ENCODE measurements at regions not wholly inside any gene's neighbourhood (a gene's known extent, or its start where the extent isn't known, plus 50 kb on each side); places are given as distances from the start of the nearest gene placed in this dataset.
A peak's percentile ranks its signal among the peaks of the same experiment; 100 is the strongest.

DNA sequence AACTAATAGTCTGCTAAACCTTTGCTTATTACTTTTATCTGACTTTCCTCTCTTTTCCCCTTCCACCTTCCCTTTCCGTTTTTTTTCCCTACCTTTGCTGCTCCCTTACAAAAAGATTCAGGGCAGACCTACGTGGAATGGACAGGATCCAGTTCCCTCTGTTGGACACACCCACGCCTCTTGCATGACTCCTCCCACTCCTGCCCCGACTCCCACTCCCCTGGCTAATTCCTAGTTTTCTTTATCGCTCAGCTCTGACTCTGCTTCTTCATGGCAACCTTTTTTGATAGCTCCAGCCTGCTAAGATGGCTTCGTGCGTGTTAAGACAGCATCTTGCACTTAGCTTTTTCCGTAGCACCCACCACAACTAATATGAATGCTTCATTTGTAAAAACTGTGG, 715.6 kb upstream of the NRSN1 start:
- DNase-seq (ENCODE audit: low read depth in 2 of 2): no peak

DNA sequence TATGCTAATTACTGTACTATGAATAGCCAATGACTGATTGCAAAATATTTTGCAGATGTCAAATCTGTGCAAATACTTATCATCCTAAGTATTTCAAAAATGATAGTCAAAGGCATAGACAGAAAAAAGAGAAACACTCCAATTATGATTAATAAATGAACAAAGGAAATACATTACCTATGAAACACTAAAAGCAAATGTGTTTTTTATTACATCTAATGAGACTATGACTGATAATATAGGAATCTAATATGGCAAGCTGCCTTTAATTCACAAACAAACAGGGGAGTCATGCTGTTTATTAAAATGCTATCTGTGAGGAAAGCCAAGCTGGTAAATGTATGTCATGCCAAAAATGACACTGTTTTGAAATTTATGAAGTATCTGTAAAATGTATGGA, 713.2 kb upstream of the NRSN1 start:
- no peak for DNase-seq (ENCODE audit: low read depth in 2 of 2)

DNA sequence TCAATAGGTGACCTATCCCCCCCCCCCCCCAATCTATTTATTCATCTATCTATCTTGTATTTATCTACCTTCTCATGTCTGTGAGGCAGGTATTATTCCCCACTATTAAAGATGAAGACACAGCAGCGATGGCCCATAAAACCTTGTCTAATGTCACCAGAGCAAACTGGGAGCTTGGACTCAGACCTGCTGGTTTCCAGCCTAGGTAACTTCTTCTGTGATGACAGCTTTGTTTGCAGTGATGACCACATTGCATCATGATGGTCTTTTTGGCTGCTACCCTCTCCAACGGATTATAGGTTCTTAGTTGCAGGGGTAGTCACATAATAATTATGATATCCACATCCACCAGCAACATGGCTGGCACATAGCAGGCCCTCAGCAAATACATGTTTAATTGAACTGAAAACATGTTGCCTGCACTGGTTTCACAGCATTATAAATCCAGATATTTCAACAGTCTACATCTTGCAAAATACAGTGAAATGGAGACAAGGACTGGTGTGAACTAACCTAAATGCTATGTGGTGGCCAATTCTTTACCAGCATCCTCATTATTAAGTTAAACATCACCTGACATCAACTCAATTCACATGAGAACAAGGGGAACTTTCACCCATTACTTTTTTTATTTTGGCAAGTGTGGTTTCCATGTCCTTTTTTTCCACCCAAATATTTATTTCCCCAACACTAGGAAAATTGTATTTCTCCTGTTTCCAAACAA, 712.5 kb upstream of the NRSN1 start:
- no peak for DNase-seq (ENCODE audit: low read depth in 2 of 2)

DNA sequence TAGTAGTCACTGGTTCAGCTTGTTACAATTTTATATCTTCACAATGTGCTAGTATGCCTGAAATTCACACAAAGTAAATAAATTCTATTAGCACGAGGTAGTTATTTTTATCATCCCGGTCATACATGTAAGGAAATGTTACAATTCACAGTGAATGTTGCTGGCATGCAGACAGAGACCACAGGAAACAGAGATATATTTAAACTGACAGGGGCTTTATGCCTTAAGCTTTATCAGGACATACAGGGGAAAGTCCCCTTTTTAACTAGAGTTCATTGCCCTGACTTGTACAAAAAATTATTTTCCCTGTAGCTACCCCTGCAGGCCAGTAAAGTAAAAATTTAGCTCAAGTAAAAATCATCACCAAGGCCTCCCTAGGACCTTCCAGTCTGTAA, 712.0 kb upstream of the NRSN1 start:
- DNase-seq (ENCODE audit: low read depth in 2 of 2): peak in 1 of 2 donors; percentile 97

DNA sequence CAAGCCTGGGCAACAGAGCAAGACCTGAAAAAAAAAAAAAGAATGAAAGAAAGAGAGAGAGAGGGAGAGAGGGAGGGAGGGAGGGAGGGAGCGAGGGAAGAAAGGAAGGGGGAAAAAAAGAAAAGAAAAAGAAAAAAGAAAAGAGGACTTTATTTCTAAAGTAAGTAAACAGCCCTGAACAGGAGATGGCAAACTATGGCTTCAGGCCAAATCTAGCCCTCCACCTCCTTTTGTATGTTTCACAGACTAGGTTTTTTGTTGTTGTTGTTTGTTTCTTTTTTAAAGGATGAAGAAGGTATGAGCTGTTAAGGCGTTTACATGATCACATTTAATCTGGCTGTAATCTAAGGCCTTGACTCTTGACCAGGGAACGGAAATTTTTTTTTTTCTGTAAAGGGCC, 711.1 kb upstream of the NRSN1 start:
- DNase-seq (ENCODE audit: low read depth in 2 of 2): no peak

DNA sequence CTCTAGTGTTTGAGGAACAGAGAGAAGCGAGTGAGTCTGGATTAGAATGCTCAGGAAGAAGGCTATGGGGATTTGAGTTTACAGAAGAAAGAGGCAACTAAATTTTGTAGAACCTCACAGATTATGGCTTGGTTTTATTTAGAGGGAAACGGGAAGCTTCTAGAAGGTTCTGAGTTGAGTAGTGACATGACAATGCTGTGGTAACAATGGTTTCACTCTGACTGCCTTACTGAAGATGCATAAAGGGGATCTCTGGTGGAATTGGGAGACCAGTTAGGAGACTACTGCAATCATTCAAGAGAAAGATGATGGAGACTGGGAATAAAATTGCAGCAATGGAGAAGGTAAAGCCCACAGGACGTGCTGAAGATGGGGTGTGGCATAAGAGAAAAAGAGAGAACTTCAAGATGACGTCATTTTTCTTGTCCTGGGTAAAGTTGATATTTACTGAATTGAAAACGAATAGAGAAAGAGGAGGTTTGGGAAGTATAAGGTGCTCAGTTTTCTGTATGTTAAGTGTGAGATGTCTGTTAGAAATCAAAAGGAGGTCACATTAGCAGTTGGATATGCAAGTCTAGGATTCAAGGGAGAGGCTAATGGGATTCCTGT, 710.1 kb upstream of the NRSN1 start:
- no peak for DNase-seq (ENCODE audit: low read depth in 2 of 2)

DNA sequence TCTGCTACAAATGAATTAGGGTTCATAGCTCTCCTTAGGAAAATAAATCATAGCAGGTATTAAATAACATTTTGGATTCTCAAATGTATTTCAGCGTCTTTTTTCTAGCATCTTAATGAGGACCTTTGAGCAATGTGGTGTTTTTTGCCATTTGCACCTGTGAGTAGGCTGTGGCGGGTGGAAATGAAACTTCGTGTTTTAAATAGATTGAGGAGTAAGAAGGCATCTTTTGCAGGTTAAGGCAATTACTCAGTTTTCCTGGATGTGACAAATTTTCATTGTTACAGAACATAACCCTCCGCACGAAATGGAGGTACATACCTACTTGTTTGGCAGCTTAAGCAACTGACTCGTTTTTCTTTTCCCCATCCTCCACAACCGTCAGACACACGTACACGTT, 708.9 kb upstream of the NRSN1 start:
- DNase-seq (ENCODE audit: low read depth in 2 of 2): no peak

DNA sequence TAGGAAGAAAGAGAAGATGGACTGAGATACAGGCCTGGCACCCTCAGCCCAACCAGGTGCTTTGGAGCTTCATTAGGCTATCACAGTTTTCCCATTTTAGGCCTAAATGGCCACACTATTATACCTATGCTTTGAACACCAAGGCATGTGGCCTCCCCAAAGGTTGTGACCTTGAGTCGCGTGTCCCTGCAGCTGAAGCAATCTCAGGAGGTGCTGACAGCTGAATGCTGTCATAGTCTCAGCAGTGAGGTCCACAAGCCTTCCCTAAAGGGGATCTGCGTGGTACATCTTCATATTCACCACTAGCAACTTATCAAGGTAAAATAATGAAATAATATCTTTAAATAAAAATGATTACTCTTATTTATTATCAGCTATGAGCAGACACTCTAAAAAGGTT, 707.9 kb upstream of the NRSN1 start:
- no peak for DNase-seq (ENCODE audit: low read depth in 2 of 2)

DNA sequence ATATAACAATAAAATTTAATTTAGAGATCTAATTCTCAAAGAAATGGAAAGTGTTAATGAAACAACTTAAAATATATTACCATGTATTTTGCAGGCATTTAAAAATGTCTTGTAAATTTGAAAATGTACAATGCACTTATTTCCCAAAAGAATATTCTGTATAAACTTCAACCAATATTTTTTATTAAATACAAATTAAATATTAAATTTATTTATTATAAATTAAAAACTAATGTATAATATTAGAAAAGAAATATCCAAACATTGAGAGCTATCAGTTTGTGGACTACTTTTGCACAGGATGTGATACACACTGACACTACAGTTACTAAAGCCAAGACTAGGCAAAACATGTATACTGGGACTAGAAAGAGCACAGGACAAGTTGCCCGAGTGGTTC, 707.0 kb upstream of the NRSN1 start:
- DNase-seq (ENCODE audit: low read depth in 2 of 2): no peak

DNA sequence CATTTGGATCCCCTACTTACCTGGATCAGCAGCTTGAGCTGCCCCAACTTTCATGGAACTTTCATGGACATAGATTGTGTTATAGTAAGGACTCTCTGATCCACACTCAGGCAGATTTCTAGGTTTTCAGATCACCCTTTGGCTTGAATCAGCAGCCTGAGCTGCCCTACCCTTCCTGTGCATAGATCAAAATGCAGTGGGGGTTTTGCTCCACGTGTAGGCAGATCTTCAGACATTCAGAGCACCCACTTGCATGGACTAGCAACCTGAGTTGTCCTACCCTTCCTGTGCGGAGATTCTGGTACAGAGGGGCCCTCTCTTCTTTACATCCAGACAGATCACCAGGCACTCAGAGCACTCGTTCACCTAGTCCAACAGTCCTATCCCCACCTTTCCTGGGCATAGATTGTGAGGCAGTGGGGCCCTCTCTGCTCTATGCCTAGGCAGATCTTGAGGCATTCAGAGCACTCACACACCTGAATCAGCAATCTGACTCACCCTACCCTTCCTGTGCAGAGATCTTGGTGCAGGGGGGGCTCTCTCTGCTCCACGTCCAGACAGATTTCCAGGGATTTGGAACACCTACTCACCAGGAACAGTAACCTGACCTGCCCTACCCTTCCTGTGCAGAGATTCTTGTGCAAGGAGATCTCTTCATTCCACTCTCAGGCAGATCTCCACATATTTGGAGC, 705.2 kb upstream of the NRSN1 start:
- DNase-seq (ENCODE audit: low read depth in 2 of 2): no peak

DNA sequence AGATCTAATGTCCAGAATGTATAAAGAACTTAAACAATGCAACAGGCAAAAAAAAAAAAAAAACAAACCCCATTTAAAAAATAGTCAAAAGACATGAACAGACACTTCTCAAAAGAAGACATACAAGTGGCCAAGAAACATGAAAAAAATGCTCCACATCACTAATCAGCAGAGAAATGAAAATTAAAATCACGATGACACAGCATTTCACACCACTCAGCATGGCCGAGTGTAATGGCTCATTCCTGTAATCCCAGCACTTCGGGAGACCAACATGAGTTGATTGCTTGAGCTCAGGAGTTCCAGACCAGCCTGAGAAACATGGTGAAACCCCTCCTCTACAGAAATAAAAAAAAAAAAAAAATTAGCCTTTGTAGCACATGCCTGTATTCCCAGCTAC, 701.4 kb upstream of the NRSN1 start:
- DNase-seq (ENCODE audit: low read depth in 2 of 2): no peak

DNA sequence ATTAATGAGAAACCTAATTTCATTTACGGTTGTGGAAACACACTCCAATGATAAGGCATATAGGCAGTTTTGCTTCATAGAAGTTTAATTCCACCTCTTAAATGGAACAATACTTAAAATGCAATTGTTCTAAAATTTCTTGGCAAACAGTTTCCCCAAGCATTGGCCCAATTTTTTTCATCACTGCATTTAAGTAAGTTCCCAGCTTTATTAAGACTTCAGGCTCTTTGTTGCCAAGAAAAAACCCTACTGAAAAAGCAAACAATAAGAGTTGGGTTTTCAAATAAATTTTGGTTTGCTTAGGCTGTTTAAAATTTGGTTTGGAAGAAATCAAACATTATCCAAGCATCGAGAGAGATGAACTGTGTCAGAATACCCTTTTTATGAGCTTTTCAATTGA, 690.9 kb upstream of the NRSN1 start:
- no peak for DNase-seq (ENCODE audit: low read depth in 2 of 2)

DNA sequence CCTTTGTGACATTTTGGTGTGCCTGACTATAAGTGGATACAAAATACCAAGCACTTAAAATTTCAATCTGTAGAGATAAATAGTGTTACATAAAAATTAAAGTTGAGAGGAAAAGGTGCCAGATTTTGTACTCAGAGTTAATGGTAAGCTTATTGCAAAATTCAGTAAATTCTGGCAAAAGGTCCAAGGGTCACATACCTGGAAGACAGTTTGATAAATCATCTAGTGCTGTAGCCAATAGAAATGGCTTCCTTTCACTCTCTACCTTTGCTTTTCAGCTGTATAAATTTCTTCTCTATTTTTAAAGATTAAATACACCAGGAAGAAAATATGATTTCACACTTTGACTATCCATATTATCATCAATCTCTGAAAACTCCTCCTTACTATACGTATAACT, 690.2 kb upstream of the NRSN1 start:
- DNase-seq (ENCODE audit: low read depth in 2 of 2): no peak

DNA sequence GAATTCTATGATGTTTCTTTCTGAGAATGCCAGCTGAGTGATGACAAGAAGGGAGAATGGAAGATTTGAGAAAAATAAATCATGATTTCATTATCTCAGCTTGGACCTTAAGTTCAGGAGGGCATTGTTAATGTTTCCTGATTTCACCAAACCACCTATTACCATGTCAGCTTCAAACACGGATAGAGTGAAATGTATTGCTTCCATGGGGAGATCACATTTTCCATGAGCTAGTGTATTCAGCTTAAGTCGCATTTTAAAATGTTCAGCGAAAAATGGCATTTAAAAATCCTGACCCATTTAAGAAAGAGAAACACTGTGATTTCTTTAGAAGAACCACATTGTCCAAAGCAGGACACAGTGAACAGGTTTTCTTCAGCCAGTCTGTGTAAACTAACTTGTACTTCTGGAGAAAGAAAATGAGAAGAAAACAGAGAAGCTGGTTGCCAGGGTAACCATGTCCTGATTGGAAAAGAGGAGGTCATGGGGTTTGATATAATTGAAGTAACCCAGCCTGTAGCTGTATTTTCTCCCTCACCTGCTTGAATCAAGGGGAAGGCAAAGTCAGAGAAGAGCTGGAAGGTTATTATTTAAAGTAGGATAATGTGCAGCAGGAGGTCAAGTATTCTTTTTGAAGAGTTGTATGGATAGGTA, 684.1 kb upstream of the NRSN1 start:
- peak in 1 of 2 donors; percentile 55 for DNase-seq (ENCODE audit: low read depth in 2 of 2)

DNA sequence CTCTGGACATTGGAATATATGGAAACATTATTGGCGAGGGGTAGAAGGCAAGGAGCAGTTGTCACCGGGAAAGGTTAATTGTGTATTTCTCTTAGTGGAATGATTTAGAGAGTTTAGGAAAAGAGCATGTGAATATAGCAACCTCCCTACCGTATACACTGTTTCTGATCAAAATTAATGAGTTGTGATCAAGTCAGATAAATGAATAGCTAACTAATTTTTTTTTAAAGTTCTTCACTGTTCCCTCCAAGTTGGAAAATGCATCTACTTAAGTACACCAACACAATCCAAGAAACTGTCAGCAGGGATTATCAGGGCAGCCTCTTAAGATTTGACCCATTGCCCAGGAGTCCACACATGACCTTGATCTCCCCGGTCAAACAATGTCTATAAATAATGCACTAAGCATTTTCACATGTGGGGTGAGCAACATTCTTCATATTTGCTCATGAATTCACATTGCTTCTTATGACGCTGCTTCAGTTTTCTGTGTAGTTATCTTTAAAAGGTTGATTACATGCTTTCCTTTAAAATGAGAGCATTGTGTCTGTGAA, 680.8 kb upstream of the NRSN1 start:
- DNase-seq (ENCODE audit: low read depth in 2 of 2): no peak

DNA sequence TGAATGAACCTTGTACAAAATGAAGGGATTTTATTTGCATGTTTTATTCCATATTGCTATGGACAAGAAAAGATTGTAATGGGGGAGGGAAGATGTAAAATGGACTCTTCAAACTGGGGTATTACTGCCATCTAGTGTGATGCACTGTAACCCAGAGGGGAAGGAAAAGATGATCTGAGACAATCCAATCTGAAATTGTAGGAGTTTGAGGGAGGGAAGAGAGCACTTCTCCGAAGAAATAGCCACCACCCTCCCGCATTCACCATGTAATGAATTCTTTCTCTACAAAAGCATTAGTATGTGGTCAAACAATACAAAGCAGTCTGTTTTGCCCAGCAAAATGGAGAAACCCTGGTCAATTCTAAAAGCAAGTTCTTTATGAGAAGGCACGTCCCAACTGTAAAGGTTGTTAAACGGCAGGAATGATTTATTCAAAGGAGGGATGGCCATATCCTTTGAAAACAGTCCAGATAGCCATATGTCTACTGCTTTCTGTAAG, 679.5 kb upstream of the NRSN1 start:
- peak; percentile 1 to 75 for DNase-seq (ENCODE audit: low read depth in 2 of 2)

DNA sequence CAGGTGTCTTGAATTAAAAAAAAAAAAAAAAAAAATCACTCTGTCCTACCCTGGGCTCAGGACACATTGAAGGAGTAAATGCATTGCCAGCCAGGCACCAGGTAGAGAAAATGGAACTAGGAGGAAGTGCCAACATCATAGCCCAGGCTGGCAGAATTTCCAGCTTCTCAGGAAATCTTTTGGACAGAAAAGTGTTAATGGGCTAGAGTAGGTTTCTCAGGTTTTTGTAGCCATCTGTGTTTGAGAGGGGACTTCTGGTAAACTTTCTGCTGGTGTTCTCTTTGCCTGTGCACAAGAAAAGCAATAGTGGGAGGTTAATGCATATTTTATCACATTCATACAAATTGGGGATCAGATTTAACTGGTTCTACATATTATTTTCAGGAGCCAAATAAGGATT, 678.3 kb upstream of the NRSN1 start:
- no peak for DNase-seq (ENCODE audit: low read depth in 2 of 2)

DNA sequence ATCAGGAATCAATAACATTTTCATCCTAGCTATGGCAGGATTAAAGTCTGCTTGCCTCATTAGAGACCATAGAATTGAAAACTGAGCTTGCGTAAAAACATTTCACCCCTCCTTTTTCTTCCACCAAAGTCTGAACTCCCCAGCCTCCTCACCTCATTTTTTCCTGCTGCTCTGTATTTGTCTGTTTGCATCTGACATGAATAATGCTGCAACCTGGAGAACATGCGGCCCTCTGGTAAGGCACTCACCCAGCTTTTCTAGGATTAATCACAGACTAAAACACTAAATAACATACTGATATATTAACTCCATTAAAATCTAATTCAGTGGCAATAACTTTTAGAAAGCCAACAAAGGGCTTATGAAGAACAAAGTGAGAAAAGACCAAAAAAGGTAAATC, 677.7 kb upstream of the NRSN1 start:
- no peak for DNase-seq (ENCODE audit: low read depth in 2 of 2)

DNA sequence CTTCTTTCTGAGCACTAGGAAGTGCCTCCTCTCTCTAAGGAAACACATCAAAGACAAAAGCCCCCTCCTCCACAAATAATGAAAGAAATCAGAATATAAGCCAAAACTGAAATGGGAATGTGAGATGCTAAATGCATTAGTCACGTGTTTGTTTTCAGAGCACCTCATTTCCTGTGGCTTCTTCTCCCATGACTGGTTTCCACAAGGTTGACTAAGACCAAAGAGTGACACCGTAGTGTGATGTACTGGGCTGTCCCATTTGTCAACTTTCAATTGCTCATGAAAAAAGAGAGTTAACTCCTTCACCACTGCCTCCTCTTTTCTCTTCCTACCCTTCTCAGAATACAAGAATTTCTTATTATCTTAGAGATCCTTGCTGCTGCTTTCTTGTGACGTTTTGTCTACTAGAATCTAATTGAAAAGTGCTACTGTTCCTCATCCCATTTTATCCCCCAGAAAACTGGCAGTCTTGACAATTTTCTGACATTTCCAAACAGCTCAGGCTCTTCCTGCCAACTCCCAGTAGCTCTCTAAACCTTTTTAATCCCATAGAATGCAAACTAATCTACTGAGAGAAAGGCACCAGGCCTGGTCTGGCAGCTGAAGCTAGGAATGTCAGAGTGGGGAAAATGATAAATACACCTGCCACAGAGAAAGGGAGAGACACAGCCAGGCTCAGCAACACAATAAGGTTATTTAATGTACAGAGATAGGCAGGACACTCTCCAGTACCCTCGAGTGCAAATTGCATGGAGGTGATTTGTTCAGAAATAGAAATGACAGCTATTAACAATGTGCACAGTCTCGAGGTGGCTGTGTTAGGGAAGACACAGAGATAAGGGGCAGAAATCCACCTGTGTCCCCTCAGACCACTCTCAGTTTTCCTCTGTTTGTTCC, 671.7 kb upstream of the NRSN1 start:
- peak in 1 of 2 donors; percentile 9 for DNase-seq (ENCODE audit: low read depth in 2 of 2)

DNA sequence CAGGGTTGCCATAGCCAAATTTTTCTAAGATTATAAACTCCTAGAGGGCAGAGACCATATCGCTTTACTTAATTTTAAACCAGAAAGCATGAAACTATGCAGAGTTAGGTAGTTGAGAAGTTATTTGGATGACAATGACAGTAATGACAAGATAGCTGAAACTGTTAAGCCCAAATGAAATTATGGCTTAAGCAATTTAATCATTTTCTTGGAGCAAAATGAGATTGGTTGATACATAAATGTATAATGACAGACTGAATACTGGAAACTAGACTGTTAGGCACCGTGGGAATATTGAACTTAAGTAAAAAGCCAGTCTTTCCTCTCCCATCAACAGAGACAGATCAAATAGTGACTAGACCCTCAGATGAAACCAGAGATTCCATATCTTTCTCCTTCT, 670.3 kb upstream of the NRSN1 start:
- no peak for DNase-seq (ENCODE audit: low read depth in 2 of 2)

DNA sequence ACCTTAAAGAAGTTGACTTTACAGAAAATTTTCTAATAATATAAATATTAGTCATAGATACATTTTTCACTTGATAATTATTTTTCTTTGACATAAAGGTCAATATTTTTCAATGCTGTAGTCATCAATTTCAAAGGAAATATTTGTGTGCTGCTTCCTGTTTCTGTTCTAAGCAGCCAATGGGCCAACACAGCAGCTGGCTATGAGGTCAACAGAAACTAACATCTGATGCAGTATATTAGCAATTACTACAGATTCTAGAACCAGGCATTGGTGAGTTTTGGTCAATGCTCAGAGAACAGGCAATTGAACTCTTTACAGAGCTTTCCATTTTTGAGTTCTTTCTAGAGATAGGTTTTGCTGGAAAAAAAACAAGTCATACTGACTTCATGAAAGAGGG, 669.6 kb upstream of the NRSN1 start:
- DNase-seq (ENCODE audit: low read depth in 2 of 2): peak in 1 of 2 donors; percentile 40
